SK-N-SH (cell line): ENCODE measurements at regions not wholly inside any gene's neighbourhood (a gene's known extent, or its start where the extent isn't known, plus 50 kb on each side); places are given as distances from the start of the nearest gene placed in this dataset.
A peak's percentile ranks its signal among the peaks of the same experiment; 100 is the strongest.

ENCODE experiments used
- CTCF ChIA-PET: fragments of 300-600, 350-600 bp; formaldehyde crosslinking; extraction: SDS; loops from one replicate; lab custom pipeline; 2021; lab: Yijun Ruan, JAX
- POLR2A ChIA-PET: fragments of 350-600 bp; sonication (Branson Sonifier 250); formaldehyde crosslinking; extraction: SDS; loops from one replicate; lab custom pipeline; 2020; ENCODE audit warnings: antibody characterized with exemption, inconsistent platforms; lab: Yijun Ruan, JAX
- DNase-seq: peaks from one replicate; pipeline ENCODE4 v3.0.0; 2012
- H2AFZ ChIP-seq: fragments of 200-600 bp; sonication (generic); 2 replicates; pipeline ENCODE4 v1.8.1; 2016; ENCODE audit warnings: antibody characterized with exemption, mild to moderate bottlenecking, low read depth
- H3F3A ChIP-seq: fragments of 200-600 bp; sonication (generic); replicated peaks from 2 replicates; pipeline ENCODE3; 2016; ENCODE audit warnings: antibody characterized with exemption, mild to moderate bottlenecking; ENCODE audit not compliant: insufficient read depth
- H3K27ac ChIP-seq, 2 experiments: fragments of 200-500 bp in 1 of 2; fragments of 200-600 bp in 1 of 2; sonication (Bioruptor generic) in 1 of 2; sonication (generic), shearing (Covaris generic) in 1 of 2; 2 replicates each; pipeline versions ENCODE4 v1.5.1 to v1.6.1; 2014 to 2016; ENCODE audit warnings: low read depth in 2 of 2, inconsistent platforms in 1 of 2, low read length in 1 of 2, mild to moderate bottlenecking in 1 of 2, mixed read lengths in 1 of 2
- H3K27me3 ChIP-seq: fragments of 200-600 bp; sonication (generic), shearing (Covaris generic); 2 replicates; pipeline ENCODE4 v1.6.1; 2016; ENCODE audit warnings: mixed run types; ENCODE audit not compliant: insufficient read depth
- H3K36me3 ChIP-seq, 2 experiments: fragments of 200-500 bp in 1 of 2; fragments of 200-600 bp in 1 of 2; sonication (Bioruptor generic) in 1 of 2; sonication (generic) in 1 of 2; replicated peaks in 1 of 2; 2 replicates each; pipeline versions ENCODE3 to v1.5.1; 2014 to 2016; ENCODE audit warnings: low read length in 1 of 2, mild to moderate bottlenecking in 1 of 2; ENCODE audit not compliant: insufficient read depth in 2 of 2, control insufficient read depth in 1 of 2
- H3K4me1 ChIP-seq, 2 experiments: fragments of 200-500 bp in 1 of 2; fragments of 200-600 bp in 1 of 2; sonication (Bioruptor generic) in 1 of 2; sonication (generic), shearing (Covaris generic) in 1 of 2; 2 replicates each; pipeline versions ENCODE4 v1.5.1 to v1.6.1; 2014 to 2016; ENCODE audit warnings: low read depth in 1 of 2, low read length in 1 of 2, mixed run types in 1 of 2; ENCODE audit not compliant: insufficient read depth in 2 of 2, control insufficient read depth in 1 of 2
- H3K4me2 ChIP-seq: fragments of 200-600 bp; sonication (generic), shearing (Covaris generic); 2 replicates; pipeline ENCODE4 v1.6.1; 2017; ENCODE audit warnings: mixed run types
- H3K4me3 ChIP-seq, 2 experiments: fragments of 200-500 bp in 1 of 2; fragments of 200-600 bp in 1 of 2; sonication (Bioruptor generic) in 1 of 2; sonication (generic), shearing (Covaris generic) in 1 of 2; 2 replicates each; pipeline versions ENCODE4 v1.5.1 to v1.8.1; 2014 to 2016; ENCODE audit warnings: low read depth in 2 of 2, inconsistent platforms in 1 of 2, low read length in 1 of 2, mild to moderate bottlenecking in 1 of 2, mixed read lengths in 1 of 2, moderate library complexity in 1 of 2
- H3K79me2 ChIP-seq: fragments of 200-600 bp; sonication (generic); 2 replicates; pipeline ENCODE4 v1.8.1; 2017; ENCODE audit warnings: mild to moderate bottlenecking; ENCODE audit not compliant: insufficient read depth
- H3K9ac ChIP-seq: fragments of 200-600 bp; sonication (generic); 2 replicates; pipeline ENCODE4 v1.6.1; 2017; ENCODE audit warnings: mixed run types
- H3K9me2 ChIP-seq: fragments of 200-600 bp; sonication (generic); 2 replicates; pipeline ENCODE4 v1.6.1; 2017; ENCODE audit warnings: mixed run types
- H3K9me3 ChIP-seq: fragments of 200-600 bp; sonication (generic); 2 replicates; pipeline ENCODE4 v1.6.1; 2017; ENCODE audit warnings: mixed run types, mild to moderate bottlenecking, moderate library complexity
- H4K20me1 ChIP-seq: fragments of 200-600 bp; sonication (generic); 2 replicates; pipeline ENCODE4 v1.6.1; 2017; ENCODE audit warnings: mild to moderate bottlenecking, mixed run types; ENCODE audit not compliant: insufficient read depth
- CHD2 ChIP-seq: fragments of 150-350 bp; IDR thresholded peaks from 2 replicates; pipeline ENCODE4 v1.6.1; 2018; ENCODE audit warnings: low read length; ENCODE audit not compliant: partially characterized antibody
- ELF1 ChIP-seq: IDR thresholded peaks from 2 replicates; pipeline ENCODE4 v1.4.0; 2012
- EZH2phosphoT487 ChIP-seq: fragments of 200-600 bp; sonication (generic); IDR thresholded peaks from 2 replicates; pipeline ENCODE4 v1.6.1; 2017; ENCODE audit warnings: low read depth, mixed run types, mild to moderate bottlenecking, antibody characterized with exemption, moderate library complexity, borderline replicate concordance
- FOSL2 ChIP-seq: IDR thresholded peaks from 2 replicates; pipeline ENCODE4 v1.4.0; 2012; ENCODE audit warnings: low read depth, mild to moderate bottlenecking, moderate library complexity, borderline replicate concordance
- FOXJ3 ChIP-seq: sonication (generic); formaldehyde crosslinking; IDR thresholded peaks from 2 replicates; pipeline ENCODE4 v1.5.1; 2020; ENCODE audit warnings: mild to moderate bottlenecking, missing genetic modification reagents
- GATA2 ChIP-seq: sonication (generic); formaldehyde crosslinking; IDR thresholded peaks from 2 replicates; pipeline ENCODE4 v1.5.0; 2020; ENCODE audit warnings: mild to moderate bottlenecking, missing genetic modification reagents
- IRF3 ChIP-seq: fragments of 150-350 bp; IDR thresholded peaks from 2 replicates; pipeline ENCODE4 v1.6.1; 2016; ENCODE audit warnings: mild to moderate bottlenecking, low read depth, low read length
- MAX ChIP-seq: IDR thresholded peaks from 2 replicates; pipeline ENCODE4 v1.4.0; 2012; ENCODE audit warnings: low read depth
- MXI1 ChIP-seq: IDR thresholded peaks from 2 replicates; pipeline ENCODE4 v1.6.1; 2012; ENCODE audit warnings: mild to moderate bottlenecking, low read depth, low read length, improper control_type of control experiment
- NFIC ChIP-seq: IDR thresholded peaks from 2 replicates; pipeline ENCODE4 v1.4.0; 2012; ENCODE audit warnings: borderline replicate concordance
- POLR2AphosphoS5 ChIP-seq: IDR thresholded peaks from 2 replicates; pipeline ENCODE4 v1.6.1; 2012; ENCODE audit warnings: low read depth, low read length
- RAD21 ChIP-seq: IDR thresholded peaks from 2 replicates; pipeline ENCODE4 v1.6.1; 2012; ENCODE audit warnings: mild to moderate bottlenecking, low read length
- RCOR1 ChIP-seq: fragments of 150-350 bp; IDR thresholded peaks from 2 replicates; pipeline ENCODE4 v1.6.1; 2017; ENCODE audit warnings: antibody characterized with exemption, low read length
- REST ChIP-seq: IDR thresholded peaks from 2 replicates; pipeline ENCODE4 v1.6.1; 2012; ENCODE audit warnings: mild to moderate bottlenecking, low read depth, low read length, moderate library complexity
- RFX5 ChIP-seq: IDR thresholded peaks from 2 replicates; pipeline ENCODE4 v1.6.1; 2012; ENCODE audit warnings: mild to moderate bottlenecking, improper control_type of control experiment, low read length
- RXRA ChIP-seq: IDR thresholded peaks from 2 replicates; pipeline ENCODE4 v1.4.0; 2012; ENCODE audit warnings: low read depth, mild to moderate bottlenecking, borderline replicate concordance
- SIN3A ChIP-seq: IDR thresholded peaks from 2 replicates; pipeline ENCODE4 v1.6.1; 2012; ENCODE audit warnings: low read depth, mild to moderate bottlenecking, low read length, moderate library complexity, borderline replicate concordance
- SMC3 ChIP-seq: IDR thresholded peaks from 2 replicates; pipeline ENCODE4 v1.6.1; 2012; ENCODE audit warnings: low read depth, low read length, improper control_type of control experiment
- TAF1 ChIP-seq: IDR thresholded peaks from 2 replicates; pipeline ENCODE4 v1.6.1; 2012; ENCODE audit warnings: low read depth, mild to moderate bottlenecking, low read length, moderate library complexity, borderline replicate concordance
- TCF12 ChIP-seq: IDR thresholded peaks from 2 replicates; pipeline ENCODE4 v1.4.0; 2012
- TEAD4 ChIP-seq: IDR thresholded peaks from 2 replicates; pipeline ENCODE4 v1.4.0; 2012; ENCODE audit warnings: mild to moderate bottlenecking, borderline replicate concordance; ENCODE audit not compliant: insufficient read depth
- YY1 ChIP-seq: IDR thresholded peaks from 2 replicates; pipeline ENCODE4 v1.4.0; 2012; ENCODE audit warnings: low read depth, mild to moderate bottlenecking
- WGBS: methylation state at CpG from one replicate; pipeline ENCODE4 v1.1.6; 2017; ENCODE audit warnings: low lambda C conversion rate; 5-methylcytosine and 5-hydroxymethylcytosine counted together
- TF ChIP-seq, protein P1 (sequence below): IDR thresholded peaks from 2 replicates; pipeline ENCODE4; 2012
- TF ChIP-seq, protein P2 (sequence below): fragments of 150-350 bp; IDR thresholded peaks from 2 replicates; pipeline ENCODE4 v1.6.1; 2017; ENCODE audit warnings: antibody characterized with exemption, low read length, low read depth, borderline replicate concordance
- TF ChIP-seq, protein P3 (sequence below): IDR thresholded peaks from 2 replicates; pipeline ENCODE4 v1.4.0; 2012; ENCODE audit warnings: low read depth, borderline replicate concordance

- H3K27ac ChIP-seq = no peak overlapping the region
- WGBS = 1% methylated on average over 2 of the region's 2 CpGs
- peak; percentile 7 for DNase-seq
- H3K4me3 ChIP-seq = no peak overlapping the region
- peaks cover 27% of the 10 kb centered on the region; the same call in 1 of the 2 replicates for H3K27me3 ChIP-seq
- CTCF ChIA-PET = interaction anchor here (0.6 kb wide), 1 partner anchor 351 kb away, joined by 3 read pairs; no protein-coding TSS in a partner anchor
- POLR2A ChIA-PET = no interaction called here
- H3K36me3 ChIP-seq = no peaks in the 10 kb centered on the region
- H3K9me3 ChIP-seq = no peaks in the 10 kb centered on the region
- H3K79me2 ChIP-seq = no peaks in the 10 kb centered on the region
- H4K20me1 ChIP-seq = no peaks in the 10 kb centered on the region
- no peak overlapping the region for H3K9ac ChIP-seq
- H2AFZ ChIP-seq = no peak overlapping the region
- no peaks in the 10 kb centered on the region for H3K4me1 ChIP-seq
- no peak overlapping the region for H3K4me2 ChIP-seq
- no peaks in the 10 kb centered on the region for H3K9me2 ChIP-seq
- H3F3A ChIP-seq = no peaks in the 10 kb centered on the region
- TF ChIP-seq ELF1 = no peak
- TF ChIP-seq IRF3 = no peak
- no peak for TF ChIP-seq TEAD4
- TF ChIP-seq, protein P1, sequence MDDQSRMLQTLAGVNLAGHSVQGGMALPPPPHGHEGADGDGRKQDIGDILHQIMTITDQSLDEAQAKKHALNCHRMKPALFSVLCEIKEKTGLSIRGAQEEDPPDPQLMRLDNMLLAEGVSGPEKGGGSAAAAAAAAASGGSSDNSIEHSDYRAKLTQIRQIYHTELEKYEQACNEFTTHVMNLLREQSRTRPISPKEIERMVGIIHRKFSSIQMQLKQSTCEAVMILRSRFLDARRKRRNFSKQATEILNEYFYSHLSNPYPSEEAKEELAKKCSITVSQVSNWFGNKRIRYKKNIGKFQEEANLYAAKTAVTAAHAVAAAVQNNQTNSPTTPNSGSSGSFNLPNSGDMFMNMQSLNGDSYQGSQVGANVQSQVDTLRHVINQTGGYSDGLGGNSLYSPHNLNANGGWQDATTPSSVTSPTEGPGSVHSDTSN = no peak
- TF ChIP-seq TCF12 = no peak
- no peak for TF ChIP-seq FOSL2
- no peak for TF ChIP-seq SIN3A
- TF ChIP-seq SMC3 = peak; percentile 38
- TF ChIP-seq RFX5 = no peak
- no peak for TF ChIP-seq YY1
- TF ChIP-seq CHD2 = no peak
- TF ChIP-seq REST = no peak
- TF ChIP-seq GATA2 (CRISPR knock-in tag) = no peak
- no peak for TF ChIP-seq MAX
- no peak for TF ChIP-seq RCOR1
- TF ChIP-seq, protein P2, sequence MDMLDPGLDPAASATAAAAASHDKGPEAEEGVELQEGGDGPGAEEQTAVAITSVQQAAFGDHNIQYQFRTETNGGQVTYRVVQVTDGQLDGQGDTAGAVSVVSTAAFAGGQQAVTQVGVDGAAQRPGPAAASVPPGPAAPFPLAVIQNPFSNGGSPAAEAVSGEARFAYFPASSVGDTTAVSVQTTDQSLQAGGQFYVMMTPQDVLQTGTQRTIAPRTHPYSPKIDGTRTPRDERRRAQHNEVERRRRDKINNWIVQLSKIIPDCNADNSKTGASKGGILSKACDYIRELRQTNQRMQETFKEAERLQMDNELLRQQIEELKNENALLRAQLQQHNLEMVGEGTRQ = no peak
- TF ChIP-seq POLR2AphosphoS5 = no peak
- no peak for TF ChIP-seq FOXJ3
- no peak for TF ChIP-seq TAF1
- peak; percentile 56 for TF ChIP-seq NFIC
- TF ChIP-seq RXRA = no peak
- TF ChIP-seq, protein P3, sequence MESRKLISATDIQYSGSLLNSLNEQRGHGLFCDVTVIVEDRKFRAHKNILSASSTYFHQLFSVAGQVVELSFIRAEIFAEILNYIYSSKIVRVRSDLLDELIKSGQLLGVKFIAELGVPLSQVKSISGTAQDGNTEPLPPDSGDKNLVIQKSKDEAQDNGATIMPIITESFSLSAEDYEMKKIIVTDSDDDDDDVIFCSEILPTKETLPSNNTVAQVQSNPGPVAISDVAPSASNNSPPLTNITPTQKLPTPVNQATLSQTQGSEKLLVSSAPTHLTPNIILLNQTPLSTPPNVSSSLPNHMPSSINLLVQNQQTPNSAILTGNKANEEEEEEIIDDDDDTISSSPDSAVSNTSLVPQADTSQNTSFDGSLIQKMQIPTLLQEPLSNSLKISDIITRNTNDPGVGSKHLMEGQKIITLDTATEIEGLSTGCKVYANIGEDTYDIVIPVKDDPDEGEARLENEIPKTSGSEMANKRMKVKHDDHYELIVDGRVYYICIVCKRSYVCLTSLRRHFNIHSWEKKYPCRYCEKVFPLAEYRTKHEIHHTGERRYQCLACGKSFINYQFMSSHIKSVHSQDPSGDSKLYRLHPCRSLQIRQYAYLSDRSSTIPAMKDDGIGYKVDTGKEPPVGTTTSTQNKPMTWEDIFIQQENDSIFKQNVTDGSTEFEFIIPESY = no peak
- no peak for TF ChIP-seq MXI1
- TF ChIP-seq EZH2phosphoT487 = no peak
- peak; percentile 61 for TF ChIP-seq RAD21
These were observed 123.1 kb downstream of the BTC start for GRCh38 chr4:74671080-74671698.
